ENCODE measurements at regions not wholly inside any gene's neighbourhood (a gene's known extent, or its start where the extent isn't known, plus 50 kb on each side); places are given as distances from the start of the nearest gene placed in this dataset.

GRCh38 chr15:26359855-26360254 lies 413.0 kb downstream of the GABRB3 start:
- TF ChIP-seq POLR2AphosphoS5 (IDR thresholded peaks at IDR 0.05; ENCODE audit: low read depth, low read length) (no peak), REST (IDR thresholded peaks at IDR 0.05; ENCODE audit: insufficient read depth in 1 of 2, low read depth in 2 of 2, low read length in 2 of 2) (no peak), TAF1 (IDR thresholded peaks at IDR 0.05; ENCODE audit: borderline replicate concordance, insufficient read depth, low read length) (no peak), SIN3A (IDR thresholded peaks at IDR 0.05; ENCODE audit: borderline replicate concordance, insufficient read depth, low read length) (no peak)
